ENCODE measurements at regions not wholly inside any gene's neighbourhood (a gene's known extent, or its start where the extent isn't known, plus 50 kb on each side); places are given as distances from the start of the nearest gene placed in this dataset.
"Not testable (repeated sequence)": the region's sequence is repeated elsewhere in the genome, so short reads cannot be mapped to it uniquely, and the experiment has no call there.

DNA sequence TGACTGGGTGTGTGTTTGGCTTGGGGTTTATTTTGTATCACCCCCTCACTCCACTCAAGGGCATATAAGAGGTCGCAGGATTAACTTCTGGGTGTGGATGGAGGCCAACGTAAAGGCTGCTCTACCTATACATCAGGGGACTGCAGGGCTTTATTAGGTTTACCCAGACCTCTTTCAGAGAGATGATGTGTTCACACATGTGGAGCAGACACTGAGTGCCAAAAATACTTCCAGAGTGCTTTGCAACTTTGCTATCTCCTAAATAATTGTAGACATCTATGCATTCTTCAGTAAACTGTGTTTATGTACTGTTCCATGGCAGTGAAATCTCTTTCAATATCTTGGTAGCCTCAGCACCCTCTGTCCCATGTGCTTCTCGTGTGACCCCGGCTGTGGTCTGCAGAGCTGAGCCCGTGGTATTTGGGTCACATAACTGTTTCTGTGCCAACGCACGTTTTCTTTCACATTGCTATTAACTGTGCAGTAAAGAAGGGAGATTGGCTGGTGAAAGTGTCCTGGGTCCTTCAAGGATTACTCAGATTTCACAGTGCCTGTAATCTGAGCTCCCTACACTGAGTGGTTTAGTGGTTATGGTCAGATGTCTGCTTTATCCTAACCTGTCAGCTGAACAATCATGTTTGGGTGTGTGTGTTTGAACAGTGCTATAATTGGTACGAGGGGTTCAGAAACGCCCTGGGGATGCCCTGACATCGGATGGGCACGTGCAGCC lies 208.1 kb downstream of the VAPA start:
- DNase-seq, result no peak

DNA sequence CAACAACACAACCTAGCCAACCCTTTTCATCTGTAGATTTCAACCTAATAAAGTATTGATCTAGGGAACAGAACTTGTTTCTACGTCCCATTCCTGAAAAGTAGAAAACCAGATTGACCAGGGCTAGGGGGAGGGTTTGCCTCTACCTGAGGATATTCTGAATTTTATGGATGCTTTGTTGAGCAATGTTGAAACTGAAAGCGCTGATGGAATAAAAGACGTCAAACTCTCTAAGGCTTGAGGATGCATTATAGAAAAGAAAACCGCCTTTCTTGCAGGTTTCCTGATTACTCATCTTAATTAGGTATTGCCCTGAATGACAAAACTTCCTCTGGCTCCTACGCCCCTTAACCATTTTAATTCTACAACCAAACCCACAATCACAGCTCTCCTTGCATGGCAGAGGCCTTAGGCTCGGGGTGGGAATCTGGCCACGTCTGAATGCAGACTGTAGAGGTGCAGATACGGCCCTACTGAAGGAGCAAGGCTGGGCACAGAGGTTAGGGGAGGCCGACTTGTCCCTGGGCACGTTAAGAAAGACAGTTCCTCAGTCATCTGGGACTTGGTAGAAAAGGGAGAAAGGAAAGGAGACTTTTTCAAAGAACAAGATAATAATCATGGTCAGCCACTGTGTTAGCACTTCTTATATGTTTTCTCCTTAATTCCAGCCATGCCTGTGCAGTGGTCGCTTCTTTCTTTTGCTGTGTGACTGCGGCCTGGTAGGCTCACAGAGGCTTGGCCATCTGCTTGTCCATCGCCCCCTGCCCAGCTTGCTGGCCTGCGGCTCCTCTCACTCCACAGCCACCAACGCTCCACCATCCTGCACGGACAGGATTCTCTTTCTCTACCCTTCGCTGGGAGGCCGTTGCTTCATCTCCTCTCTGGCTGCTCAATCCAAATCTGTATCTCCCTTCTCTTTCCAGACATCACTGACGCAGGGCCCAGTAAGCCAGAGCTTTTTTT lies 209.5 kb downstream of the VAPA start:
- DNase-seq, result no peak

DNA sequence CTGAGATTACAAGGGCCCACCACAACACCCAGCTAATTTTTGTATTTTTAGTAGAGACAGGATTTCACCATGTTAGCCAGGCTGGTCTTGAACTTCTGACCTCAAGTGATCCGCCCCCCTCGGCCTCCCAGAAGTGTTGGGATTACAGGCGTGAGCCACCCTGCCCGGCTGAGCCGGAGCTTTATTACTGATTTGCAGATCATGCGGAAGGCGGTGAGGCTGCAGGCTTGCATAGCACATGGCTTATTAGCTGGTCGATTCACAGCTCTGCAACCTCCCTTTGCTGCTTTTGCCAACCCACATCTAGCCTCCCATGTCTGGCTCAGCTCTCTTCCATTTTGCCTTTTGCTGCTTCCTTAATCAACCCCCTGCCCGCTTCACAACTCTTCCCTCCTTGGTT lies 210.3 kb downstream of the VAPA start:
- no peak for DNase-seq

DNA sequence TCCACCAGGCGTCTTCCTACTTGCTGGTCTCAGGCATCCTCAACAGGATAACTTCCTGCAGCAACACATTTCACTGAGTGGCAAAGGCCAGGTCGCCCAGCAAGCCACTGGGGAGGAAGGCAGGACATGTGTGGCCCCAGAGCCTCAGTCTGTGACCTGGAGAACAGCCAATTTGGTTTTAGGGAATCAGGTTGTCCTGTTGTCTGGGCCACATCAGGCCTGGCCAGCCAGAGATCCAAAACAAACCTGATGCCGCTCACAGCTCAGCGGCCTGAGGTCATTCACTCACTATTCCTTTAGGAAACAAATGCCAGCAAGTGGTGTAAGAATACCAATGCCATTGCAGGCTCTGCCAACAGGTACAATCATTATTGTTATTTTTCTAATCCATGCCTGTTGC lies 210.7 kb downstream of the VAPA start:
- no peak for DNase-seq

DNA sequence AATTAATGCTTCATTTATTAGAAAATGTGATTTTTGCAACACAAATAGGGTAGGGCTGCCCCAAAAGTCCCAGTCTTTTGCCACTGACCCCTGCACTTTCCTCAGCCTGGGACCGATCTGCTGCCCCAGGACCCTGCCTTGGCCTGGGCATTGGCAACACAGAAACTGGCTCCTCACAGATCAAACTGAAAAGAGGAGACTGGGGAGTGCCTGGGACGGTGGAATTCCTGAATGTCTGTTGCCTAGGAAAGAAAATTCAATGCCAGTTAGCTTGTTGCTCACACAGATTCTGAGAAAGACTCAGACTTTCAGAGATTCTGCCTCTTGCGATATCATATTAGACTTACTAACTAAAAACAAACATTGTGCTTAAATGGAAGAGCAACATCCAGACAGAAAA lies 211.2 kb downstream of the VAPA start:
- no peak for DNase-seq

DNA sequence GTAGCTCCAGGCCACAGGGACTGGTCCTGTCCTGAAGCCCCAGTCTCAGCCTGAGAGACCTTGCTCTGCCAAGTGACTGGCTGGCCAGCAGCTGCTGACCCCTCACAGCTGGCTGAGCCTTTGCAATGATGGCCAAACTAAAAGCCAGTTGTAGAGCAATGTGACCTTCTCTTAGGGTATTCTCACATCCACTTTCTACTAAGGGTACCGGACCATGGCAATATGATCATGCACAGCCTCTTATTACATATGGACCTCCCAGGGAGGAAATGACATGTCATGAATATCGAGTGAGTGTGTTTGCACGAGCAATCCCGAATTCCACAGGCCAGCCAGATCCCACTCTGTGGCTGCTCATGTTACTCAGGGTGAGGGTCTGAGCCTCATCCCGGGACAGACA lies 213.9 kb downstream of the VAPA start:
- DNase-seq, result no peak

- DNase-seq, result no peak
These were observed 215.2 kb downstream of the VAPA start for GRCh38 chr18:10128921-10129501.

DNA sequence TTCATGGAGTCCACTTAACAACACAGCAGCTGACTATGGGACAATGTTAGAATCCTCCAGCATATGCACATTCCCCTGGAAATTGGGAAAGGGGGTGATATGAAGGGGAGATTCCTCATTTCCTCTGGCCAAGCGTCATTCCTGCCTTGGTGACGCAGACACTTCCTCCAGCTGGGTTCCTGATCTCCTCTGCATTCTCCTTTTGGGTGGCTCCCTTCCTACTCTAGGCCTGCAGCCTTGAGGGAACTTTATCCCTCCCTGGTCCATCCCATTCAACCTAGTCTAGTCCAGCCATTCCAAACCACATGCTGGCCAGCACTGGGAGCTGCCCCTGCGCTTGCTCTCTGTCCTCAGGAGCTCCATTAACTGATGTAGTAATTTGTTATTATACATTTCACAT lies 216.8 kb downstream of the VAPA start:
- no peak for DNase-seq

GRCh38 chr18:10131081-10131459 lies 217.3 kb downstream of the VAPA start:
- DNase-seq, result no peak

DNA sequence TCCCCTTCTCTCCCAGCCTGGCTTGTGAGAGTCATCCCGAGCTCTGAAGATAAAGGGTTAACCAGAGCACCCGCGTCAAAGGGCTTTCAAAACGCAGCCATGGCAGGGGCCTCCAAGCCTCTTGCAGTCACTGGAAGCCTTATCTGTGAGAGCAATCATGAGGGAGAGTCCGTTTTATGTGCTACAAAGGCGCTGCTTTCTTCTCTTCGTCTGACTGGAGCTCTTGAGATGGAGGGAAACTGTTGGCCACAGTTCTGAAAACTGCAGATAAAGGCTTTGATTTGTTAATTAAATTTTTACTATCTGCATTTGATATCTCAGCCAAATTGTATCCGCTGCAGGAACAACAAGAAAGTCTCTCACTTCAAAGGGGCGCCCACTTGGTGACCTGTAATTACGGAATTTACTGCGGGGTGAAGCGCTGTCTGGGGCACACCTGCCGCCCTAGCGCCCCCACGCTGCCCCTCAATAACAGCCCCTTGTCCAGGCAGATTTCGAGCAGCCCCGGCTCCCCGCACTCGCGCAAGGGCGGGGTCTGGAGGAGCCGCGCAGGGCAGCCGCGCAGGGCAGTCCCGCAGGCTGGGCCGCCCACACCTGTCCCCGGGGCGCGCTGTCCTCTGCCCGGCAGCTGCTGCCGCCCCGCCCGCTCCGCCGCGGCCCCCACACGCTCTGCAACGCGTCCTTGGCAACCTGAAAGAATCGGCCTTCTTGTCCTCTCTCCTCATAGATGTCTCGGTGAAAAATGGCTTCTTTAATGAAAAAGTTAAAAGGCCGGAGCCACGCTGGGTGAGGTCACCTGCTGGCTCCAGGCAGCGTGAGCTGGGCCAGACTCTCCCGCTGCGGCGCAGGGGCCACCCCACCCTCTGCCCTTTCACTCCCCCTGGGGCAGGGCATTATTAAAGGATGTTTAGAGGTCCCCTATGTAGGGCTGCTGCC lies 217.9 kb downstream of the VAPA start:
- no peak for DNase-seq

DNA sequence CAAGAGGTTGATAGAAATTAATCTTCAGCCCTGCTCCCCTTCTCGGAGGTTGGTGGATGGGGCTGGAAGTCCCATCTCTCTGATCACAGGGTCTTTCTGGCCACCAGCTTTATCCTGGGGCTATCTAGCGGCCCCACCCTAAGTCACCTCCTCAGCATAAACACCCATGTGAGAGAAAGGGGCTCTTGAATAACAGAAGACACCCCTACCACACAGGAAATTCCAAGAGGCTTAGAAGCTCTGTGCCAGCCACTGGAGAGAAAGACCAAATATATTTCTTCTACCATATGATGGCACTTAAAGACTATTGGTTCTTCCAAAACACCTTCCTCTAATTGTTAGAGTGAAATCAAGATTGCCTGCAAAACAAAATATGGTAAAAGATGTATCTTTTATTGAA lies 219.7 kb downstream of the VAPA start:
- DNase-seq, result no peak

DNA sequence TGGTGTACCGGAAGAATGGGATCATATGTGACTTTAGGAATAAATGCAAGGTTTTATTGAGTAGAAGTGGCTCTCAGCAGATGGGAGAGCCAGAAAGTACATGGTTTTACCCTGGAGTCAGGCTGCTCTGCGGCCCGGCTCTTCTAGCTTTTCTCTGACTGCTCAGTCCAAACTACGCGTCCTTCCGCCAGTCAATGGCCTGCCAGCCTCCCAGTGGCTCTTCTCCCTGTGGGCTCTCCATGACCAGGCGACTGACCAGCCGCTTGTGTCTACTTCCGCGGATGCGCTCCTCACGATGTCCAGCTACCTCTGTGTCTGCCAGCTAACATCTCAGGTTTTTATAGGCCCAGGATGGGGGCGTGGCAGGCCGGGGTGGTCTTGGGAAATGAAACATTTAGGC lies 220.4 kb downstream of the VAPA start:
- DNase-seq, result no peak

DNA sequence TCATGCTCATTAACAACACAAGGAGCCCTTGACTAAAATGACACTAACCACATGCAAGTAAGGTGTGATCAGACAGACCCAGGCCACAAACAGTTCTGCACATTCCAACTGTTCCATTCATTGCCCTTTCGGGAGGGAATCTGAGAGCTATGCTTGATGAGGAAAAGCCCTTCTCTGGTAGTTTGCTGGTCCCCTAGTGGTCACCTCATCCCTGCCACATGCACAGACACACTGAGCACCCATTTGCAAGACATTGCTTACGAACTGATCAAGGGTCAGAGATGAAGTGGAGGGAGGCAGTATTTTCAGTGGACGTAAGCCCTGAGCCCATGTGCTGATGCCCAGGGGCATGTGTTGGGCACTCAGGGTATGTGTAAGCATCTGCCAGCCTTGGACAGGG lies 220.9 kb downstream of the VAPA start:
- DNase-seq, result not testable (repeated sequence)

DNA sequence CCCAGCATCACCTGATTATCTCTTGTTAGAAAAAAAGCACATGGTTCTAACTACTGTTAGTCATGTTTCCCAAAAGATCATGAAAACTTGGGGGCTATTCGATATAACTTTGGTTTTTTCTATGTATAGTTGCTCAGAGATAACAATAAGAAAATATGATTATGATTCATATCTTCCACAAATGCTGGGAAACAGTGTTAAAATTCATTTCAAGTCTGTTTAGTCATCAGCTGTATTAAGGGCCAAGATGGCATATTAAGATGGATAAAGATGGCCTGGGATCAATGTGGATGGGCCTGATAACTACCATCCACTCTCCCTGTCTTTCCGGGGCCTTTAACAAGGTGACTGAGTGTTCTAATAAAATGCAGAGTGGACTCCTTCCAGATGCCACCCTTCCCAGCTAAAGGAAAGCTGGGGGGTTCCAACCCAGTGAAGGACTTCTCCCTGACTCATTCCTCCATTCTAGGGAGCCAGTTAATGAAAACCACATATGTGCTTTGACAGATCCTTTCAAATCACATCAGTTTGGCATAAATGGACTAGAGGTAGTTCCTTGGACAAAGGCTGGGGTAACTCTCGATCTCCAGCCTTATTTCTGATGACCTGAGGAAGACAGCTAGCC lies 221.6 kb downstream of the VAPA start:
- DNase-seq, result no peak

DNA sequence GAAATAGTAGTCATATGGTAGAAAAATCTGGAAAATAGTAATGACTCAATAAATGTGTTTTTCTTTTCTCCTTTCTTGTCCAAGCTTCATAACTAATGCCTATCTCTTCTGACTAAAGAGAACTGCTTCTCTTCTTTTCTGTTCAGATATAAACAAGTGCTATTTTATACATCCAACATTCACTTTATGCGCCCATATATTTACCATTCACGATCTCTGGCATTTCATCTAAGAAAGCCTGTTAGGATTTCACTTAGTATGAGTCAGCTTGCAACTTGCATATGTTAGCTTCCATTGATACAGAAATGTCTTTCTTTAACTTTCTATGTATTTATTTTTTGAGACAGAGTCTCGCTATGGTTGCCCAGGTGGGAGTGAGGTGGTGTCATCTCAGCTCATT lies 224.9 kb downstream of the VAPA start:
- no peak for DNase-seq

DNA sequence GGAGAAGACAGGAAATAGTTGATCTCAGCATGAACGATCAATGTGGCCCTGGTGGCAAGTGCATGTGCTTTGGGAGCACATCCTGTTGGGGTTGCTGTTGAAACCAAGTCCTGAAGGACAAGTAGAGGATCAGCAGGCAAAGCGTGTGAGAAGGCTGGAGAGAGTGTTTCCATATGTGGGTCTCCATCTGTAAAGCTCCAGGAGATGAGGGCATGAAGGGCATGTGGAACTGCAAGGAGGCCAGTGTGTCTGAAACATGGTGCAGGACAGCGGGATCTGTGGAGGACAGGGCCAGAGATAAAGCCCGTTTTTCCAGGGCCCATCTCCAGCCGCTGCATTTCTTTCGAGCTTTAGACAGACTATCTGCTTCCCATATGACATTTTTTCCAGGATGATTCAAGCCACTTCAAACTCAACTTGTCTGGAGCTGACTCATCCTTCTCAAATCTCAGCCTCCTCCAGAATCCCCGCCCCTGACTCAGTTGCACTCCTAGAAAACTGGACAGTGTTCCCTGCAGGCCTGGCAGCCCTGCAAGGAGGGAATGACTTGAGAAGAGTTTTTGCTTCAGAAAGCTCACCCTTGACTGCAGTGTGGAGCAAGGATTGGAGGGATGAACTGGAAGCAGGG lies 226.1 kb downstream of the VAPA start:
- no peak for DNase-seq

GRCh38 chr18:10140461-10141282 lies 226.9 kb downstream of the VAPA start:
- DNase-seq, result no peak

- DNase-seq, result no peak
These were observed 227.7 kb downstream of the VAPA start for GRCh38 chr18:10141559-10141958.

DNA sequence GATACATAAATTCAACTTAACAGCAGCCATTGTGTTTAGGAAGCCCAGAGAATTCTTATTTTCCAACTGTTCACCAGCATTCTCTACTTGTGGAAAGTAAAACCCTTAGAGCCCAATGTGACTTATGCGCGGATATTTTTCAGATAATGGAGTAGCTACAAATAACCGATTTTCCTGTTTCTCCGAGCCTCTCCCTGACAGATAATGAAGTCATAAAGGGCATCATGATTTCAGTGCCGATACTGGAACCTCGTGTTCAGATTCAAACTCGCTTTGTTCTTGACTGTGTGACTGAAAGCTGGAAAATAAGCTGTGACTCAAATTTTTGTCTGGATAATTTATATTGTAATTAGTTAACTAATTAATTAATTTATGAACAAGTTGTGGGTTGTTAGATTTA lies 228.2 kb downstream of the VAPA start:
- no peak for DNase-seq

- no peak for DNase-seq
These were observed 228.8 kb downstream of the VAPA start for GRCh38 chr18:10142496-10143160.
